HG03565 (cell line): ENCODE measurements at regions not wholly inside any gene's neighbourhood (a gene's known extent, or its start where the extent isn't known, plus 50 kb on each side); places are given as distances from the start of the nearest gene placed in this dataset.
"Not testable (repeated sequence)": the region's sequence is repeated elsewhere in the genome, so short reads cannot be mapped to it uniquely, and the experiment has no call there.

Experiments
- ATAC-seq: cut with Tn5 transposase; IDR thresholded peaks from one replicate; pipeline ENCODE4 v1.9.1; 2021; ENCODE audit warnings: mild to moderate bottlenecking, moderate library complexity; ENCODE audit not compliant: unreplicated experiment

- no peak for ATAC-seq
Measured at GRCh38 chr21:35482933-35483662, 434.0 kb upstream of the RUNX1 start.

- no peak for ATAC-seq
Measured at GRCh38 chr21:35482096-35482495, 433.0 kb upstream of the RUNX1 start.

- ATAC-seq: no peak
Measured at GRCh38 chr21:35481005-35481404, 431.9 kb upstream of the RUNX1 start.

- ATAC-seq: no peak
Measured at GRCh38 chr21:35479529-35479928, 430.4 kb upstream of the RUNX1 start.

GRCh38 chr21:35479065-35479448 is 430.0 kb upstream of the RUNX1 start:
- ATAC-seq: no peak

- no peak for ATAC-seq
Measured at GRCh38 chr21:35478161-35479064, 429.3 kb upstream of the RUNX1 start.

DNA sequence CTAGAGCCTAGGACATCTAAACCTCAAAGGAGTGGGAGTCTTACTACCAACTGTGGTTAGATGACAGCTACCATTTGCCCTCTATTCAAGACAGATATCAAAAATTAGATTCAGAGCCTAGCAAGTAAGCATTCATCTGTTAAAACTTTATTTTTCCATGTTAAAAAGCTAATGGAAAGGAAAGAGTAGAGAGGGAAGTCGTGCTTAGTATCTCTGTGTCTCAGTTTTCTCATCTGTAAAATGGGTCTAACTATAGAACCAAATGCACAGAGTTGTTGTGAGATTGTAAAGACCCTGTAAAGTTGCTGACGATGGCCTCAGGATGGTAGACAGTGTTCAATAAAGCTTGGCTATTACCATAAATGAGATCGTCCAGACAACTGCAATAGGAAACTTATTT is 428.5 kb upstream of the RUNX1 start:
- ATAC-seq: no peak

GRCh38 chr21:35476621-35477395 is 427.7 kb upstream of the RUNX1 start:
- no peak for ATAC-seq

DNA sequence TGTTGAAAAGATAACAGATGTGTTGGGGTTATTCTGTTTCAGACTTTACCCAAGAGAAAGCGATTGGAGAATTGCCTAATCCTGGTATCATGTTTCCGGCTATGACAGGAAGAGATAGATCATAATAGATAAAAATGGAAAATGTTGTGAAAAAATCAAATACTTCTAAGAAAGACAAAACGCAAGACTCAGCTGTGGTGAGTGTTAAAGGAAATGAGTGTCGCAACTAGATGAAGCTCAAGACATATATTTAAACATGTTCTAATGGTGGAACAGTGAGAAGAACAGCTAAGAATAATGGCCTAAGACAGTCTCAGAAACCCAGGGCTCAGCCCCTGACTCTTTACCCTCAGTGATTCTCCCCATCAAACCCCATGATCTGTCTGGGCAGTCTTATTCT is 426.7 kb upstream of the RUNX1 start:
- no peak for ATAC-seq

GRCh38 chr21:35475009-35475408 is 425.9 kb upstream of the RUNX1 start:
- ATAC-seq: no peak

GRCh38 chr21:35473496-35473895 is 424.4 kb upstream of the RUNX1 start:
- ATAC-seq: no peak

- no peak for ATAC-seq
Measured at GRCh38 chr21:35470522-35470921, 421.4 kb upstream of the RUNX1 start.

GRCh38 chr21:35469498-35469897 is 420.4 kb upstream of the RUNX1 start:
- ATAC-seq: no peak

DNA sequence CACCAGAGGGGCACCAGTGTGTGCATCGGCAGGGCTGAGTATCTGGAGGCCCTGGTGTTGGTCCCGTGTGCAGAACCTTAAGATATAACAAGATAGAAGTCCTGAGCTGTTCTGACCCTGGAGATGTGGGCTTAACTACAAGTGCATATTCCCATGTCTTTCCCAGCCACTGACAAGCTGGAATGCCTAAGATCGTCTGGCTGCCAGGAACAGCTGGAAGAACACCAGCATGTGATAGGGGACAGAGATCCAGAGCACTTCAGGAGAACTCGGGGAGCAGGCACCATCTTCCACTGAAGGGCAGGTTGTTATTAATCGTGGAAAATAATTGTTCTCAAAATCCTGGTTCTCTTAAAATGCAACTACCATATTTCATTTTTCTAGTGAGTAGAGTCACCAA is 419.9 kb upstream of the RUNX1 start:
- ATAC-seq: no peak

DNA sequence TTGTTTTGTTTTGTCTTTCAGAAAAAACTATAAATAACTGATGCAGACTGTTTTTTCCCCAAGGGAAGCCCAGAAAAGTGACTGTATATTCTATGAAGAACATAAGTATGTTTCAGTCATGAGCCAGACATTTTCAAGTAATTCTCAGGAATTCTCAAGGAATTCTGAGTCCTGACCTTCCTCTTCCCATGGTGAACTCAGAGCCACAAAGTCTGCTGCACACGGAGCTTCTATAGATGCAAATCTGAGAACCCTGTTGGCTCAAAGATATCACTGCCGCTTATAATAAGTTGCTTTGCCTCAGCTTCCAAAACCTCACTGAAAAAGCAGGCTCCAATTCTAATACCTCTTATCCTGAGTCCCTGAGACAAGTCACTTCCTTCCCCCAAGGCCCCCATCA is 418.5 kb upstream of the RUNX1 start:
- no peak for ATAC-seq

GRCh38 chr21:35466681-35467080 is 417.6 kb upstream of the RUNX1 start:
- not testable (repeated sequence) for ATAC-seq

GRCh38 chr21:35465741-35466140 is 416.6 kb upstream of the RUNX1 start:
- no peak for ATAC-seq

GRCh38 chr21:35461700-35462099 is 412.6 kb upstream of the RUNX1 start:
- ATAC-seq: no peak

- ATAC-seq: no peak
Measured at GRCh38 chr21:35460441-35460840, 411.3 kb upstream of the RUNX1 start.

- no peak for ATAC-seq
Measured at GRCh38 chr21:35458405-35458804, 409.3 kb upstream of the RUNX1 start.

- no peak for ATAC-seq
Measured at GRCh38 chr21:35457097-35457804, 408.1 kb upstream of the RUNX1 start.
